Peyer's patch (tissue), 4 donors: ENCODE measurements at regions not wholly inside any gene's neighbourhood (a gene's known extent, or its start where the extent isn't known, plus 50 kb on each side); places are given as distances from the start of the nearest gene placed in this dataset.

Experiments
- POLR2A ChIP-seq, 2 donors: fragments of 450-650 bp; IDR thresholded peaks; one replicate each; pipeline ENCODE4 v1.5.1; 2017; ENCODE audit warnings: antibody characterized with exemption in 2 of 2, mild to moderate bottlenecking in 2 of 2, moderate library complexity in 2 of 2
- TF ChIP-seq, protein P1 (sequence below), 6 experiments: fragments of 450-650 bp in 4 of 6; fragments of 200-600 bp in 2 of 6; sonication (generic) in 1 of 6; IDR thresholded peaks; one replicate each; pipeline ENCODE4 v1.5.1; 2017 to 2019; ENCODE audit warnings: antibody characterized with exemption in 6 of 6, mild to moderate bottlenecking in 3 of 6, moderate library complexity in 1 of 6

GRCh38 chr5:15385037-15385436 lies 114.9 kb upstream of the FBXL7 start:
- TF ChIP-seq, protein P1, sequence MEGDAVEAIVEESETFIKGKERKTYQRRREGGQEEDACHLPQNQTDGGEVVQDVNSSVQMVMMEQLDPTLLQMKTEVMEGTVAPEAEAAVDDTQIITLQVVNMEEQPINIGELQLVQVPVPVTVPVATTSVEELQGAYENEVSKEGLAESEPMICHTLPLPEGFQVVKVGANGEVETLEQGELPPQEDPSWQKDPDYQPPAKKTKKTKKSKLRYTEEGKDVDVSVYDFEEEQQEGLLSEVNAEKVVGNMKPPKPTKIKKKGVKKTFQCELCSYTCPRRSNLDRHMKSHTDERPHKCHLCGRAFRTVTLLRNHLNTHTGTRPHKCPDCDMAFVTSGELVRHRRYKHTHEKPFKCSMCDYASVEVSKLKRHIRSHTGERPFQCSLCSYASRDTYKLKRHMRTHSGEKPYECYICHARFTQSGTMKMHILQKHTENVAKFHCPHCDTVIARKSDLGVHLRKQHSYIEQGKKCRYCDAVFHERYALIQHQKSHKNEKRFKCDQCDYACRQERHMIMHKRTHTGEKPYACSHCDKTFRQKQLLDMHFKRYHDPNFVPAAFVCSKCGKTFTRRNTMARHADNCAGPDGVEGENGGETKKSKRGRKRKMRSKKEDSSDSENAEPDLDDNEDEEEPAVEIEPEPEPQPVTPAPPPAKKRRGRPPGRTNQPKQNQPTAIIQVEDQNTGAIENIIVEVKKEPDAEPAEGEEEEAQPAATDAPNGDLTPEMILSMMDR (IDR thresholded peaks at IDR 0.05): no peak
- no peak for TF ChIP-seq POLR2A (IDR thresholded peaks at IDR 0.05)
